ENCODE measurements at regions not wholly inside any gene's neighbourhood (a gene's known extent, or its start where the extent isn't known, plus 50 kb on each side); places are given as distances from the start of the nearest gene placed in this dataset.

DNA sequence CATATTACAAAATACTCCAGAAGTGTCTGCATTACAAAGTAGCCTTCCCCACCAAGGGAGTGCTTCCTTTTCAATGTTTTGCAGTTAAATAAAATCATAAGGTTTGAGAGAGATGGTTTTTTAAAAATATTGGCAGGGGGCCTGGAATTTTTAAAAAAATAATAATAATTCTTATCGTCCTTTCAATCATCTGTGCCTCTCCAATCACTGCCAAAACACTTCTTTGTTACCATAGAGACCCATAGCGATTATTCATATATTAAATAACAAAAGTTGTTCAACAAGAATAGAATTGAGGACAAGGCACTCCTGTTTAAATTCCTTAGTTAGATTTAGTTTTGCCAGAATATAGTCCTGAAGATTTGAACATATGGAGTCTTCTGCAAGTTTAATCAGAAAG, 203.1 kb downstream of the FAT4 start:
- no peak for DNase-seq (ENCODE audit: low spot score)

DNA sequence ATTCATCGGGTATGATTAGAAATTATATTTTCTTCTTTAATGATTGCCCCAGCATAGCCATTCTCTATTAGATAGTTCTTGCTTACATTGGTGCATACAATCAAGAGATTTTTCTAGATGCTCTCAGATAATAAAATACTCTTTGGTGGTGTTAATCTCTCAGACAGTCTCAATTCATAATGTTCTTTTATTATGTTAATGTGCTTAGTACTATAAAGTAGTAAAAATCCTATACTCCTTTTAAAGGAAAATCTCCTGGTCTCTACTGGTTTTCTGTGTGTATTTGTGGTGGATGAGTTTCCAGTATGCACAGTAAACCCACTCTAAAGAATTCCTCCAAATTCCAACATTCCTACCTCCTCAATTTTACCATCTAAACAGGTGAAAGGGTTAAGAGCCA, 203.5 kb downstream of the FAT4 start:
- no peak for DNase-seq (ENCODE audit: low spot score)

DNA sequence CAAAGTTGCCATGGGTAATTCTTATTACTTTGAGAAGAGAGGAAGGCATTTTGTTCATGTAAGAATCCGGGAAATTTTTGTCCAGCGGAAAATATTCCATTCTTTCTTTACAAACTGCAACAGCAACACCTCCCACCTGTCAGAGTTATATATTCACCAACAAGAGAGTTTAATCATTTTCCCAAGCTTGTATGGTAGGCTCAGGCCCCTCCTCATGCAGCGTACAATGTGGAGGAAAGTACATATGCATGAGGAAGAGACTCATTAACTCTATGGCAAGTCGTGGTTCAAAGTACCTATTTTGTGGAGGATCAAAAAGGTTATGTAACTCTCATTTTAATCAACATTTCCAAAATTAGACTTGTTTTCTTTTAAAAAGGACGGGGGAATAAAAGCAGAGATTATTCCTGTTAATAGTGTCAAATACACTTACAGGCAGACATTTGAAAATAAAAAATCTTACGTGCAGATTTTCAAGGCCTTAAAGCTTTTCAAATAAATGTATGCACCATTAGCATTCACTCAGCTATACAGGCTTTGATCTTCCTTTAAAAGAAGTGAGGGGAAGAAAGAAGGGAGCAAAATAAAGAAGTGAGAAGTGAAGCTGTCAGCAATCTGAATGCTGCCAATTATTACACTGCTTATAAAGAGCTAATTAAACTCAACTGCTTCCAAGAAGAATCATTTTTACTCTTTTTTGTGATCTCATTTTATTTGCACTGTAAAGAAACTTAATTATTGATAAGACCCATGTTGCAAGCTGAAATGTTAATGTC, 204.8 kb downstream of the FAT4 start:
- no peak for DNase-seq (ENCODE audit: low spot score)

DNA sequence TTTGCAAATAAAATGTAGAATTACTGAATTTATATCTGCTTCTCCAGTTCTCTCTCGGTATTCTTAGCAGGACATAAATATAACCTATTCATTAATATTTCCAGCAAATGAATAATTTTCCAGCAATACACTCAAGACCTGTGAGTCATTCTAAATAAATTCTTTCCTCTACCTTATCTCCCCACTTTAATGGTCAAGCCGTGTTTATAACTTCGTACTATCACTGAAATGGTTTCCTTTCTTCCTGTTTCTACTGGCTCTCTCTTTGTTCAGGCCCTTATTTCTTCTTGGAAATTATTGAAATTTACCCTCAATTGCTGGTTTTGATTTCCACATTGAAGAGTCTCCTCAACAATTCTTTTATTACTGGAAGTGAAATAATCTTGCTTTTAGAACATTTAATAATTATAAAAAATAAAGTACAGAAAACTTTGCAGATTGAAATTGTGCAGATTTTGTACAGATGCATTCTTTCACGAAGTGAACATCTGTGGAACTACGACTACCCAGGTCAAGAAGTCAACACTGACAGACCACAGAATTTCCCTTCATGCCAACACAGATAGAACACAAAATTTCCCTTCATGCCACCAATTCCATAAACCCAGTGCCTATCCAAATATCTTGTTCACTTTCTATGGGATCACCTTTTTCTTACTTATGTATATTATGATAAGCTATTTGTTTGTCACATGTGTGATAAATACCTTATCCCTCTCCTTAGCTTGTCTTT, 205.7 kb downstream of the FAT4 start:
- DNase-seq (ENCODE audit: low spot score), result no peak

DNA sequence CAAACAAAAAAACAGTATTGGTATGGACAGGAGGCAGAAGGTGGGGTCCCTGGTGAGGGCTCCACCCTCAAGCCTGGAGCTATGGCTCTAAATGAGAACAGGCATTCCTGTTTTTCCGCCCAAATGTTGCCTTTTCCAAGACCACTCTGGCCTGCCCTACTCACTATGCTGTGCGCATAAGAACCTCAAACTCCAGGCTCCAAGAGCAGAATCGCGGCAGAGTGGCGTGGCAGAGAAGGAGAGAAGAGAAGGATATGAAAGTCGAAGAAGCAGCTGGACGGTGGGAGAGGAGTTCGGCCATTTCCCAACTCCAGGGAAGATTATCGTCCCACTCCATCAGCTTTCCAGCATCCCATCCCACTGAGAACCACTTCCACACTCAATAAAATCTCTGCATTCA, 207.8 kb downstream of the FAT4 start:
- no peak for DNase-seq (ENCODE audit: low spot score)

DNA sequence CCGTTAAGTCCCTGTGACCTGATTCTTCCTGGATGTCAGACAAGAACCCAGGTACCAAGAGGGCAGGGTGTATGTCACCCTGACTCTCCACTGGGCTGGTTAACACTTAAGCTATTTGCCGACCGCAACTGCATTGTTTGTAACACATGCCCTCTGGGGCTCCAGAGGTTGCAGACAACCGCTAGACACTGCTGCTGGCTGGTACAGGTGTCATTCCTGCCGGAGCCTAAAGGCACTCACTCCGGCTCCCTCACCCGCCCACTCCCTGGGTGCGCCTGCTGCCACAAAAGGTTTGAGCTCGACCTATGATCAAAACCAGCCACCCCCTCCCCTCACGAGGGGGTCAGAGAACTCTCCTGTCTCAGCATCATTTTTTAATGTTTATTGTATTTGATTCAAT, 208.2 kb downstream of the FAT4 start:
- DNase-seq (ENCODE audit: low spot score), result no peak

DNA sequence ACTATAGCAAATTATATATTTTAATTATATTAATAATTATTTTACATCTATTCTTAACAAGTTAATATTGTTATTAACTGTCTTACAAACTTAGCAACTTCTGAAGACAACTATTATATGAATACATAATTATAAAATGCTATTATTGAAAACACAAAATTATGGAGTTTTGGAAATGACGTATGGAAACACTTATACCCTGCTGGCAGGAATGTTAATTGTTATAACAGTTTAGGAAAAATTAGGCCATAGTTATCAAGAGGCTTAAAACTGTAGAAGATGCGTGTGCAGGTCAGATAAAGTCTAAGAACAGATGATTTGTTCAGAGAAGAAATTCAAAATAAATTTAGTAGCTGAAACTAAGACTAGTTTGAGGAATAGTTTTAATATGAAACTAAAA, 211.7 kb downstream of the FAT4 start:
- no peak for DNase-seq (ENCODE audit: low spot score)

DNA sequence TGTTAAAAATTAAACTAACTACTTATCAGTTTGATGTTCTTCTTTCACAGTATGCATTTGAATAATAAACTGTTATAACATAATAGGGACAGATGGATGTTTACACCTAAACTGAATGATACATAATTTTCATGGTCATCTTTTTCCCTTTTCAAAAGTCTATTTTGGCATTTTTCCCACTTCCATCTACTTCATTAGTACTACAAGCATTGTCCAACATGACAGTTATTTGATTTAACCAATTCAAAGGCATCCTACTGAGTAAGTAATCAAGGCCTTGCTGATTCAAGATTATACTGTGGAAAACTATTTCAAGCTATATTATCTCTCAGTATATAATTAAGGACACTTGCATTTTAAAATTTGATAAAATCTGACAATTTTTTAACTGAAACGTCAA, 212.9 kb downstream of the FAT4 start:
- DNase-seq (ENCODE audit: low spot score), result no peak

DNA sequence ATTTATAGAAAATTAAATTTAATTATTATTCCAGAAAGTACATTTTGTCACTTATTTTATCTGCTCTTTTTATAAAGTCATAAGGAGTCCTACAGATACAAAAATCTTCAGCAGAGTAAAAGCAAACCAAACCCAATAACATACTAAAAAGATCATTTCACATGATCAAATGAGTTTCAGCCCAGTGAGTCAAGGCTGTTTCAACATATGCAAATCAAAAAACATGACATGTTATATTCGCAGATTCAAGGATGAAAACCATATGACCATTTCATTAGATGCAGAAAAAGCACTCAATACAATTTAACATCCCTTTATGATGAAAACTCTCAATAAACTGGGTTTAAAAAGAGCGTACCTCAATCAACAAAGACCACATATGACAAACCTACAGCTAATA, 214.3 kb downstream of the FAT4 start:
- no peak for DNase-seq (ENCODE audit: low spot score)

DNA sequence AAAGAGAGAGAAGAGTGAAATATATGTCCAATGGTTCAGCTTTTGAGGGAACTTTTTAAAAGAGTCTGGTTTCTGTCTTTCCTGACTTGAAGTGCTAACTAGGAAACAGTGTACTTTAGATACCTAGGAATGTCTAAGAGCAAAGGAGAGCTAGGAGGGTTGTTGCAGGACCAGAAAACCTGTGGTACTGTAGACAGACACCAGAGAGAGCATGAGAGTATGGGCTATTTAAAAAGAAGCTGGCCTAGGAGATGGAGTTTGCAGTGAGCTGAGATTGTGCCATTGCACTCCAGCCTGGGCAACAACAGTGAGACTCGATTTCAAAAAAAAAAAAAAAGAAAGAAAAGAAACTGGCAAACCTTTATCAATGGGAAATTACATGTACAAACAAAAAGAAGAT, 223.9 kb downstream of the FAT4 start:
- DNase-seq (ENCODE audit: low spot score), result no peak

DNA sequence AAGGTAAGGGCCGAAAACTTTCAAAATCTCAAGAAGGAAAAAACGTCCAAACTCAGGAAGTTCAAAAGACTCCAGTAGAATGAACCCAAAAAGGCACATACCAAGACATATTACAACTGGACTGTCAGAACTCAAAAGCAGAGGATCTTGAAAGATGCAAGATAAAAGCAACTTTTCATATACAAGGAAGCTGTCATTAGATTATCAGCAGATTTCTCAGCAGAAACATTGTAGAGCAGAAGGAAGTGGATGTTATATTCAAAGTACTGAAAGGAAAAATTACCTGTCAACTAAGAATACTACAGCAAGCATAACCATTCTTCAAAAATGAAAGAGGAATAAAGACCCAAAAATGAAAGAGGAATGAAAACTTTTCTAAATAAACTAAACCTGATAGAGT, 224.9 kb downstream of the FAT4 start:
- DNase-seq (ENCODE audit: low spot score), result no peak

DNA sequence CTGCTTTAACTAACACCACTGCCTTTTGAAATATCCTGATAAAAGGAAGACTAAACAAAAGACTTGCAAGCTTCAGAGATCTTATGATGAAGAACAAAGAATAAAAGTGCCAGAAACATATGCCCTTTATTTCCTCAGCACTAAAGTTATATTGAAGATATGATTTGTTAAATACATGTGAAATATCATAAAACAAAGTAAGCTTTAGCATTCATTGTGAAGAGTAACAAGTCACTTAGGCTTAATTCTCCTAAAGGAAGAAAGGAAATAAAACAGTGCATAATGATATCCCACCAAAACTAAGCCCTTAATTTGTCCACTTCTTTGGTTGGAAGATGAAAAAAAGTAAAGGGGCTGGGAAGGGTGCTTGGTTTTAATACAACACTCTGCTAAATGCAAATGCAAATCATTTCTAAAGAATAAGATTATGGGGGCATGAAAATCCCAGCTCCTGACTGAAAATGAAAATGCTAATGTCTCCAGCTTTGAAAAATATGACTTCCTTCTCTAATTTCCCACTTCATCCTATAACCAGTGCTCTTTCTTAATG, 227.2 kb downstream of the FAT4 start:
- DNase-seq (ENCODE audit: low spot score), result no peak

DNA sequence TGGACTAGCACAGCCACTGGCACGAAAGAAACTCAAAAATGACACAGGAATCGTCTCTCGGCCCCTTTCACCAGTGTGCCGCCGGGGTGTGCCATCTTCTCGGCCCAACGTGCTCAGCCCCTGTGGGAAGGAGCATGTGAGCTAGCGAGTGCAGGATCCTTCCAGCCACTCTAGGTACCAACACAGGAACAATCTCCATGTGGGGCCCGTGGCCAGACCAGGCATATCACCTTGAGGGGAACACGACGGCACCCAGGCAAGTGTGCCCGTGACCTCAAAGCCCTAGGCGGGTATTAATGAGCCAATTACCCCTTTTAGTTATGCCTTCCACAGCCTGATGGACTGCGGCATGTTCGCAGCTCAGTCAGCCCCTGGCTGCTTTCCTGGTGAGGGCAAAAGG, 231.5 kb downstream of the FAT4 start:
- DNase-seq (ENCODE audit: low spot score), result no peak

DNA sequence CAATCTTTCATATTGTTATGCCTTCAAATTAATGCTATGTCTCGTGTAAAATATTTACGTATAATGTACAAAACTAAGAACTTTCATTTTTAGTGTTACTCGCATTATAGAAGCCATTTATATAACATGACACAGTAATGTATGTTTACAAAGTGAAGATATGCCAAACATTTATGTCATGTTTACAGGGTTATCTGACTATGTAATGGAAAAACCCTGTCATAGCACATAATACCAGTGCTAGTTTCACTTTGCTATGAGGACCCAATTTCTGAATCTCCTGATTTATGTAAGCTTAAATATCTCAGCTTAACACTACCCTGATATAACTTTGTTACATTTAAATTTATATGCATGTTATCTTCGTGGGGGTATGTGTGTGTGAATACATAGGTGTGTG, 233.1 kb downstream of the FAT4 start:
- no peak for DNase-seq (ENCODE audit: low spot score)

DNA sequence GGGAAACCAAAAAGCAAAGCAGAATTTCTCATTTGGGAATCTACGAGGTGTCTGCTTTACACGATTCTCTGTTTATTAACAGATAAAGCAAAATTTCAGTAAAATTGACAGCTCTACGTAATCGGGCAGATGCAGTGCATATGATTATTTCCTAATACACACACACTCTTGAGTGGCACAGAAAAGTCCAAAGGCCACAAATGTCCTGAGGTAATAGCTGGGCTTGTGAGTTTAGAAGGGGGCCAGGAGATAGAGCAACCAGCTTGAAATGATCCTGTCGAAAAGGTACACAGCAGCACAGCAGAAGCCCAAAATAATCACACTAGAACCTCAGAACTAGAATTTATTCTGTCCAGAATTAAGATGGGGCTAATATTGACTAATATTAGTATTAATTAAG, 236.0 kb downstream of the FAT4 start:
- no peak for DNase-seq (ENCODE audit: low spot score)

DNA sequence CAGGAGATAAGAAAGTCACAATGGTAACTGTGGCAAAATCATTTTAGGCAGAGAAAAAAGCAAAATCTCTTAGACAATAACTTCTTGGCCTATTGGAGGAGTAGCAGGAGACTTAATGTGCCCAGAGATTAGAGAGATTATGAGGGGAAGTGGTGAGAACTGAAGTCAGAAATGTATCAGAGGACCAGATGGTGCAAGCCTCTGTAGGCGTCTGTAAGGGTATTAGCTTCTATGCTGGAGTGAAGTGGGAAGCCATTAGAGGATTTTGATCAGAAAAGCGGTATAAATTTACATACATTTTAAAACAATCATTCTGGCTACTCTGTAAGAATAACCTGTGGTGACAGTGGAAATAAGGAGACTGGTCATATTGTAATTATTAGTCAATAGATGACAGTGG, 236.7 kb downstream of the FAT4 start:
- DNase-seq (ENCODE audit: low spot score), result no peak

DNA sequence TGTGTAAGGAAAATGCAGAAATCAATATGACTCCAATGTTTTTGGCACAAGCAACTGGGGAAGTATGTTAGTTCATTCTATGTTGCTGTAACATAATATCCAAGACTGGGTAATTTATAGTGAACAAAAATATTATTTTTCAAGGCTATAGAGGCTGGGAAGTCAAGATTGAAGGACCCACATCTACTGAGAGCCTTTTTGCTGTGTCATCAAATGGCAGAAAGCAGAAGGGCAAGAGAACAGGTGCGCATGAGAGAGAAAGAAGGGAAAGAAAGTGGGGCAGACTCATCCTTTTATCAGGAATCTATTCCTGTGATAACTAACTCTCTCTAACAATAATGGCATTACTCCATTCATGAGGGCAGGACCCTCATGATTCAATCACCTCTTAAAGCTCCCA, 237.2 kb downstream of the FAT4 start:
- DNase-seq (ENCODE audit: low spot score), result no peak

DNA sequence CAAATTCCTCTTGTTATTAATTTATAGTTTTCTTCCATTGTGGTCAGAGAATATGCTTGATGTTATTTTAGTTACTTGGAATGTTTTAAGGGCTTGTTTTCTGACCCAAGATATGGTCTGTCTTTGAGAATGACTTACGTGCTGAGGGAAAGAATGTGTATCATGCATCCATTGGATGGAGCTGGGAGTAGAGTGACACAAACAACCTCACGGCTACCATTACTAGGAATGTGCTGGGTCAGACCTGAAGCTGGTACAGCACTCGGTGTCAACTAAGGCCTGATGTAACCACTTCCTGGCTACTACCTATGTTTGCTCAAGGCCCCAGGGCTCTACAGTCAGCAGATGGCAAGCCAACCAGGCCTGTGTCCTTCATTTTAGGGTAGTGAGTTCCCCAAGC, 257.8 kb downstream of the FAT4 start:
- no peak for DNase-seq (ENCODE audit: low spot score)

DNA sequence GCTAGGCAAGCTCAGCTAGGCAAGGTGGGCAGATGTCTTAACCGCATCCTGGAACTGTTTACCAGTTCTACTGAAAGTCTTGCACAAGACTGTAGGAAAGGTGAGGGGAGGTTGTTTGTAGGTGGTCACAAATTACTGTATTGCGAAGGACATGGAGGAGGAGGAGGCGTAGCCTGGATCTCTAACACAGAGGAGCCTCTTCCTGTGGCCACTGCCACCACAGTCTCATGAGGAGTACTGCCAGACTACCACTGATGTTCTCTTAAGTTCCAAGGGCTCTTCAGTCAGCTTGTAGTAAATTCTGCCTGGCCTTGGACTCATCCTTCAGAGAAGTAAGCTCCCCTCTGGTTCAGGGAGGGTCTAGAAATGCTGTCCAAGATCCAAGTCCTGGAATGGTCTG, 258.6 kb downstream of the FAT4 start:
- no peak for DNase-seq (ENCODE audit: low spot score)

DNA sequence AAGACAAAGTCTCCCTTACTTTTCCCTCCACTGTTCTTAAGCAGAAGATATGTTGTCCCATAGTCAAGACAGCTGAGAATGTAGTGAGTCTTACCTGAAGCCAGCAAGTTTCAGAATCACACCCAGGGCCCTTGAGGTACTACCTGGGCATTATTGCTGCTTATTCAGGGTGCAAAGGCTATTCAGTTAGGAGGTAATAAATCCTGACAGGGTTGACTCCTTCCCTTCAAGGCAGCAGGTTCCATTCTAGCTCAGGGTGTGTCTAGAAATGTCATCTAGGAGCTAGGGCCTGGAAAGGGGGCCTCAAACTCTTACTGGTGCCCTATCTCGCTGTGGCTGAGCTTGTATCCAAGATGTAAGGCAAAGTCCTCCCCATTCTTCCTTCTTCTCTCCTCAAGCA, 259.0 kb downstream of the FAT4 start:
- no peak for DNase-seq (ENCODE audit: low spot score)

DNA sequence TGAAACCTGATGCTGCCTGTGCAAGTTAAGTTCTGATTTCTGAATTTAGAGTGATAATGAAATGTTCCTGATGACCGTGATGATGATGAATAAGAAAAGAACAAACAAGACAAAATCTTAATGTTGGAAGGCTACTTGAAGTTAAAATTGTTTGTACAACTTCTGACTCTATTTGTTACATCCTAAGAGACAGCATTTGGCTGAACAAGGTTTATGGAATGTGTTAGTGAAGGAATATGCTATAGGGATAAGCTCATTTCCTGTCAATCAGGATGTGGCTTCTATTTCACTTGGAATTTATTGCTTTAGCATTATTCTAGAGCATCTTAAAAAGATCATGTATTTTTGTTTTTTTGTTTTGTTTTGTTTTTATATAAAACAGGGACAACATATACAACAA, 267.5 kb downstream of the FAT4 start:
- DNase-seq (ENCODE audit: low spot score), result no peak

DNA sequence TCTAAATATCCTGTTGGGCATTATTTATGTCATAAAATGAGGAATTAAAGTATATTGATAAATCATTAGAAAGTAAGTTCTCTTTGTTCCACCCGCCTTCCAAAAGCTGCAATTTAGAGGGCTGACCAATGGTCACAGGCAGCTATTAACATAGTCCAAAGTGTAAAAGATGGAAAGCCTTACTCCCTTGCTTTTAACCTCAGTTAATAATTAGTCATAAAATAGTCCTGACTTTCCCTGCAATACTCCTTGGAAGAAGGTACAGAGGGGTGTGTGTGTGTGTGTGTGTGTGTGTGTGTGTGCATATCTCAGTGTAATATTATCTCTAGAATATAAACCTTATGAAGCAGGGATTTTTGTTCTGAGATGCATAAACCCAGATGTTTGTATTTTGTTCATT, 275.4 kb downstream of the FAT4 start:
- DNase-seq (ENCODE audit: low spot score), result no peak

DNA sequence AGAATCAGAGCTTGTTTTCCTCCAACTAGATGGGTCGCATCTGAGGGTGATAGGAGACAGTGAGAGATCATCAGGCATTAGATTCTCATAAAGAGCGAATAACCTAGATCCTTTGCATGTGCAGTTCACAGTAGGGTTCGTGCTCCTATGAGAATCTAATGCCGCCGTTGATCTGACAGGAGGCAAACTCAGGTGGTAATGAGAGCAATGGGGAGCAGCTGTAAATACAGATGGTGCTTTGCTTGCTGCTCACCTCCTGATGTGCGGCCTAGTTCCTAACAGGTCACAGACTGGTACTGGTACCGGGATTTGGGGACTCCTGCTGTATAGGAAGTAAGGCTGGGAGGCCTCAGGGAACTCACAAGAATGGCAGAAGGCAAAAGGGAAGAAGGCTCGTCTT, 276.5 kb downstream of the FAT4 start:
- no peak for DNase-seq (ENCODE audit: low spot score)
